ENCODE measurements at regions not wholly inside any gene's neighbourhood (a gene's known extent, or its start where the extent isn't known, plus 50 kb on each side); places are given as distances from the start of the nearest gene placed in this dataset.

GRCh38 chr12:30450226-30450625 is 245.4 kb downstream of the IPO8 start:
- H3K27me3 ChIP-seq: no peaks in the 10 kb centered on the region
- no peak overlapping the region for H3K4me3 ChIP-seq (ENCODE audit: low read depth, low read length)
- no peaks in the 10 kb centered on the region for H3K36me3 ChIP-seq
- TF ChIP-seq, protein P1, sequence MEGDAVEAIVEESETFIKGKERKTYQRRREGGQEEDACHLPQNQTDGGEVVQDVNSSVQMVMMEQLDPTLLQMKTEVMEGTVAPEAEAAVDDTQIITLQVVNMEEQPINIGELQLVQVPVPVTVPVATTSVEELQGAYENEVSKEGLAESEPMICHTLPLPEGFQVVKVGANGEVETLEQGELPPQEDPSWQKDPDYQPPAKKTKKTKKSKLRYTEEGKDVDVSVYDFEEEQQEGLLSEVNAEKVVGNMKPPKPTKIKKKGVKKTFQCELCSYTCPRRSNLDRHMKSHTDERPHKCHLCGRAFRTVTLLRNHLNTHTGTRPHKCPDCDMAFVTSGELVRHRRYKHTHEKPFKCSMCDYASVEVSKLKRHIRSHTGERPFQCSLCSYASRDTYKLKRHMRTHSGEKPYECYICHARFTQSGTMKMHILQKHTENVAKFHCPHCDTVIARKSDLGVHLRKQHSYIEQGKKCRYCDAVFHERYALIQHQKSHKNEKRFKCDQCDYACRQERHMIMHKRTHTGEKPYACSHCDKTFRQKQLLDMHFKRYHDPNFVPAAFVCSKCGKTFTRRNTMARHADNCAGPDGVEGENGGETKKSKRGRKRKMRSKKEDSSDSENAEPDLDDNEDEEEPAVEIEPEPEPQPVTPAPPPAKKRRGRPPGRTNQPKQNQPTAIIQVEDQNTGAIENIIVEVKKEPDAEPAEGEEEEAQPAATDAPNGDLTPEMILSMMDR (IDR thresholded peaks at IDR 0.05; ENCODE audit: low read depth, low read length): no peak
- H3K4me1 ChIP-seq: no peaks in the 10 kb centered on the region; the same call in 1 of the 2 replicates
- no peaks in the 10 kb centered on the region for H3K9me3 ChIP-seq
- DNase-seq: no peak

DNA sequence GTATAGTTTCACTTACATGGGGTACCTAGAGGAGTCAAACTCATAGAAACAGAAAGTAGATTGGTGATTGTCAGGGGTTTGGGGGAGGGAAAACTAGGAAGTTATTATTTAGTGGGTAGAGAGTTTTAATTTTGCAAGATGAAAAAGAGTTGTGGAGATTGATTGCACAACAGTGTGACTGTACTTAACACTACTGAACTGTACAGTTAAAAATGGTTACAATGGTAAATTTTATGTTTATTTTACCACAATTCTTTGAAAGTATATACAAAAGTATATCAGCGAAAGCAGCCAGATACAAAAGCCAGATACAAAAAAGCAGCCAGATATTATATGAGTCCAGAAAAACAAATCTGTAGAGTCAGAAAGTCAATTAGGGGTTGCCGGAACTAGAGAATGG is 247.6 kb downstream of the IPO8 start:
- Histone ChIP-seq H3K36me3 (no peaks in the 10 kb centered on the region), H3K4me1 (no peaks in the 10 kb centered on the region; the same call in 1 of the 2 replicates), H3K4me3 (ENCODE audit: low read depth, low read length) (no peak overlapping the region), H3K9me3 (no peaks in the 10 kb centered on the region), H3K27me3 (no peaks in the 10 kb centered on the region)
- TF ChIP-seq, protein P1 (IDR thresholded peaks at IDR 0.05; ENCODE audit: low read depth, low read length): no peak
- DNase-seq: no peak

DNA sequence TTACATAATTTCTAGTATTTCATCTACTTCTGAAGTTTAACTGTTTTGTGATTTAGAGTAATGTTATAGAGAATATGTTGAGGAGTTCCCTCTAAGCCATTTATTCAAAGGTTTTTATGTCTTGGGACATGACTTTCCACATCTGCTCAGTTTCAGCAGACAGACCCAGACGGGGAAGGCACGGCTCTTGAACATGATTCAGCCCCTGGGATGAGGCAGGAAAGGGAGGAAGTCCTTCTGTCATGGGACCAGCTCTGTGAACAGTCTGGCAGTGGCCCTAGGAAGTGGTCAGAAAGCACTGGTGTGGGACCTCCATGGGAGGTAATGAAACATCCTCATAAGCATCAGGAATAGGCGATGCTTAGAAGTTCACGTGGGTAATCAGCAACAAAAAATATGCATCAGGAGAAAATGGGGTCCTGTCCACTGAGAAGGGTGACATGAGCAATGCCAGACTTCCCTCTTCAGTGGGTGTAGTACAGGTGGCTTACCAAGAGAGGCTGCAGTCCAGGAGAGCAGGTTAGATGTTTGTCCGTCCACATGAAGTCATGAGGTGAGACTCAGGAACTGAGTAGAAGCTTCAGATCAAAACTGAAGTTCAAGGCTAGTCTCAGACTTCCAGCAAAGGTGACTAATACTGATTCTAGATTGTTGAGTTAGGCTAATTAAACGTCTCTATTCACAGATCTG is 248.5 kb downstream of the IPO8 start:
- TF ChIP-seq, protein P1 (IDR thresholded peaks at IDR 0.05; ENCODE audit: low read depth, low read length): no peak
- H3K4me1 ChIP-seq: no peaks in the 10 kb centered on the region; the same call in 1 of the 2 replicates
- H3K4me3 ChIP-seq (ENCODE audit: low read depth, low read length): no peak overlapping the region
- no peaks in the 10 kb centered on the region for H3K36me3 ChIP-seq
- no peak for DNase-seq
- H3K27me3 ChIP-seq: no peaks in the 10 kb centered on the region
- no peaks in the 10 kb centered on the region for H3K9me3 ChIP-seq

- Histone ChIP-seq H3K36me3 (no peaks in the 10 kb centered on the region), H3K4me3 (ENCODE audit: low read depth, low read length) (no peak overlapping the region), H3K4me1 (0 out of 2 replicates have a peak, but pooled peaks cover 3% of the 10 kb centered on the region), H3K9me3 (no peaks in the 10 kb centered on the region), H3K27me3 (no peaks in the 10 kb centered on the region)
- TF ChIP-seq, protein P1 (IDR thresholded peaks at IDR 0.05; ENCODE audit: low read depth, low read length): no peak
- DNase-seq: no peak
Measured at GRCh38 chr12:30442461-30442860, 253.2 kb downstream of the IPO8 start.

DNA sequence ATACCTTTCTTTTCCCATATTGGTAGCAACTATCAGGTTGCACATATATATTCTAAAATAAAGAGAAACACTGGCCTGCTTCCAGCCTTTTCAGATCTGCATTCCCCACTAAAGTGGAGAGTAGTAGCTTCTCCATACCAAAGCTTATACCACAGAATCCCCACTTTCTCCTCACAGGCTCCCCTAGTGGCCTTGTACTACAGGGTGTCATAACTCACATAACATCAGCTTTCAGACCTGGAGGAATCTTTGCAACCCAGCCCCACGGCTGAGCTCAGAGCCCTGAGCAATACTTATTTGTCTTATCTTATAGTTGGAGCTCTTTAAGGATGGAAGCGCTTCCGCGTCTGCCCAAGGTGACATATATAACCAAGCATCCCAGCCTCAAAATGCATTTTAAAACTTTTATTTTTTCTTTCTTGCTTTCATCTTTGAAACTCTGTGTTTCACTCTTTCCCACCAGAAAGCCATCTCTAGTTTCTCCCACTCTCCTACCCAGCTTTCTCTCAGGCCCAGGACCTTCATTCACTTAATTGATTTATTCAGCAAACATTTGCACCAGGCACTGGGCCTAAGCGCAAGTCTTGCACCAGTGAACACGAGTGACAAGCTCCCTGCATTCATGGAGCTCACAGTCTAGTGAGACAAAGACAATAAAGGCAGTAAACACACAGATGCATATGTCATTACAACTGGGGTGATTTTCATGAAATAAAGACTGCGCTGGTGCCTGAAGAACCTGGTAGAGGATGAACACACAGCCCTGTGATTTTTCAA is 254.7 kb downstream of the IPO8 start:
- Histone ChIP-seq H3K4me1 (0 out of 2 replicates have a peak, but pooled peaks cover 3% of the 10 kb centered on the region), H3K27me3 (no peaks in the 10 kb centered on the region), H3K4me3 (ENCODE audit: low read depth, low read length) (no peak overlapping the region), H3K36me3 (no peaks in the 10 kb centered on the region), H3K9me3 (no peaks in the 10 kb centered on the region)
- TF ChIP-seq, protein P1 (IDR thresholded peaks at IDR 0.05; ENCODE audit: low read depth, low read length): peak; percentile 75
- peak; percentile 51 for DNase-seq

GRCh38 chr12:30439201-30439600 is 256.5 kb downstream of the IPO8 start:
- no peaks in the 10 kb centered on the region for H3K9me3 ChIP-seq
- 0 out of 2 replicates have a peak, but pooled peaks cover 3% of the 10 kb centered on the region for H3K4me1 ChIP-seq
- H3K4me3 ChIP-seq (ENCODE audit: low read depth, low read length): no peak overlapping the region
- no peak for DNase-seq
- H3K27me3 ChIP-seq: no peaks in the 10 kb centered on the region
- no peaks in the 10 kb centered on the region for H3K36me3 ChIP-seq
- TF ChIP-seq, protein P1 (IDR thresholded peaks at IDR 0.05; ENCODE audit: low read depth, low read length): no peak

Data from BE2C (cell line).